ENCODE measurements at regions not wholly inside any gene's neighbourhood (a gene's known extent, or its start where the extent isn't known, plus 50 kb on each side); places are given as distances from the start of the nearest gene placed in this dataset.

DNA sequence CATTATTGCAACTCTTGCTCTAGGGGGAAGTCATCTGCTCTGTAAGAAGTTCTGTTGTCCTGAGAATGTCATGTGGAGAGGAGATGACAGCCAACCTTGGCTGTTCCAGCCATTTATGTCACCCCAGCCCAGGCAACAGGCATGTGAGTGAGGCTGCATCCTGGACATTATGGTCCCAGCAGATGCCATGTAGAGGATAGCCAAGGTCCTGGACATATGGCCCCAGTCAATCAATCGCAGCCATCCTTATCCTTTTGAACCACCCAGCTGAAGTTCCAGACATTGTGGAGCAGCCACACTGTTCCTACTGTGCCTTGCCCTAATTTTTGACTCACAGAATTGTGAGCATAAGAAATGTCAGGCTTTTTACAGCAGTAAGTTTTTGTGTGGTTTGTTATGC, 84.9 kb downstream of the AVPR1A start:
- POLR2A ChIA-PET = no interaction called here
- TF ChIP-seq, protein P1, sequence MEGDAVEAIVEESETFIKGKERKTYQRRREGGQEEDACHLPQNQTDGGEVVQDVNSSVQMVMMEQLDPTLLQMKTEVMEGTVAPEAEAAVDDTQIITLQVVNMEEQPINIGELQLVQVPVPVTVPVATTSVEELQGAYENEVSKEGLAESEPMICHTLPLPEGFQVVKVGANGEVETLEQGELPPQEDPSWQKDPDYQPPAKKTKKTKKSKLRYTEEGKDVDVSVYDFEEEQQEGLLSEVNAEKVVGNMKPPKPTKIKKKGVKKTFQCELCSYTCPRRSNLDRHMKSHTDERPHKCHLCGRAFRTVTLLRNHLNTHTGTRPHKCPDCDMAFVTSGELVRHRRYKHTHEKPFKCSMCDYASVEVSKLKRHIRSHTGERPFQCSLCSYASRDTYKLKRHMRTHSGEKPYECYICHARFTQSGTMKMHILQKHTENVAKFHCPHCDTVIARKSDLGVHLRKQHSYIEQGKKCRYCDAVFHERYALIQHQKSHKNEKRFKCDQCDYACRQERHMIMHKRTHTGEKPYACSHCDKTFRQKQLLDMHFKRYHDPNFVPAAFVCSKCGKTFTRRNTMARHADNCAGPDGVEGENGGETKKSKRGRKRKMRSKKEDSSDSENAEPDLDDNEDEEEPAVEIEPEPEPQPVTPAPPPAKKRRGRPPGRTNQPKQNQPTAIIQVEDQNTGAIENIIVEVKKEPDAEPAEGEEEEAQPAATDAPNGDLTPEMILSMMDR (IDR thresholded peaks at IDR 0.05; ENCODE audit: control extremely low read depth, extremely low read depth, low read depth, missing control alignments) = no peak
- DNase-seq (ENCODE audit: extremely low spot score) = no peak
- CTCF ChIA-PET = interaction anchor here (1.1 to 1.7 kb wide), 2 partner anchors 22 to 253 kb away, joined by 3 read pairs; no protein-coding TSS in a partner anchor

- no peak for DNase-seq (ENCODE audit: extremely low spot score)
- TF ChIP-seq, protein P1 (IDR thresholded peaks at IDR 0.05; ENCODE audit: control extremely low read depth, extremely low read depth, low read depth, missing control alignments) = no peak
Measured at GRCh38 chr12:63064080-63064479, 86.9 kb downstream of the AVPR1A start.

DNA sequence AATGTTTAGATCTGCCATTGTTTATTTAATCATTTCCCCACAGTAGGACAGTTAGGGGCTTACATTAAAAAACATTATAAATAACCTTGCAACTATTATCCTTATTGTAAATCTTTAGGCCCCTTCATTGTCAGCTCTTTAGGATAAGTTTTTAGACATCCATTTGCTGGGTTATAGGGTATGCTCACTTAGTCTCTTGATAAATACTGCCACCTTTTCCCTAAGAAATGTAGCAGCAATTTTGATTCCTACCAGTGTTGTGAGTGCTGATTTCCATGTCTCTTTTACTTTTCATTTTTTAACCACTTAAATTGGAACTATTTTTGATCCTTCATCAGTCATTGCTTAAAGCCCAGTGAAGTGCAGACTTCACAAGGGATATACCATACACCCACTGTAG, 94.4 kb downstream of the AVPR1A start:
- CTCF ChIA-PET = no interaction called here
- TF ChIP-seq, protein P1 (IDR thresholded peaks at IDR 0.05; ENCODE audit: control extremely low read depth, extremely low read depth, low read depth, missing control alignments) = no peak

More at GRCh38 chr12:63064080-63064479, 86.9 kb downstream of the AVPR1A start:
- ChIA-PET POLR2A (no interaction called here), CTCF (interaction anchor here (1.6 kb wide), 1 partner anchor 26 kb away, joined by 3 read pairs; no protein-coding TSS in a partner anchor)

GRCh38 chr12:63052696-63053095, 98.3 kb downstream of the AVPR1A start:
- CTCF ChIA-PET = interaction anchor here (1.3 to 1.4 kb wide), 2 partner anchors 14 to 16 kb away, joined by 3 read pairs; no protein-coding TSS in a partner anchor
- no peak for DNase-seq (ENCODE audit: extremely low spot score)
- POLR2A ChIA-PET = no interaction called here

More for the DNA sequence above, 94.4 kb downstream of the AVPR1A start:
- no peak for DNase-seq (ENCODE audit: extremely low spot score)
- POLR2A ChIA-PET = no interaction called here

DNA sequence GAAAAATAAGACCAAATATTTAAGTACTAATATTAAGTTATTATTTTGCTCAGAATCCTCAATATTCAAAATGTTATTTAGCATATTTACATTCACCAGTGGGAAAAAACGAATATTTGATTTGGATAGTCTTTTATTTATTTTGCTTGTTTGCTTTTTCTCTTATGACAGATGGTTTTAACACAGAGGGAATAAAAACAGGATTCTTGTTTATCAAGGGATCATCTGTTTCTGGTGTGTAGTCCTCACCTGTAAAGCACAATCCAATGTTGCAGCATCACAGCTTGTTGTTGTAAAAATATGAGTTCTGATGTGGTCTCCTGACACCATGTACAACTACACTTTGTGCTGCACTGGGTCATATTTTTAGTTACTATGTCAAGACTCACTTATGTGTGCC, 103.9 kb downstream of the AVPR1A start:
- CTCF ChIA-PET = no interaction called here
- TF ChIP-seq, protein P1 (IDR thresholded peaks at IDR 0.05; ENCODE audit: control extremely low read depth, extremely low read depth, low read depth, missing control alignments) = no peak
- POLR2A ChIA-PET = no interaction called here
- no peak for DNase-seq (ENCODE audit: extremely low spot score)

More at GRCh38 chr12:63052696-63053095, 98.3 kb downstream of the AVPR1A start:
- TF ChIP-seq, protein P1 (IDR thresholded peaks at IDR 0.05; ENCODE audit: control extremely low read depth, extremely low read depth, low read depth, missing control alignments) = no peak

DNA sequence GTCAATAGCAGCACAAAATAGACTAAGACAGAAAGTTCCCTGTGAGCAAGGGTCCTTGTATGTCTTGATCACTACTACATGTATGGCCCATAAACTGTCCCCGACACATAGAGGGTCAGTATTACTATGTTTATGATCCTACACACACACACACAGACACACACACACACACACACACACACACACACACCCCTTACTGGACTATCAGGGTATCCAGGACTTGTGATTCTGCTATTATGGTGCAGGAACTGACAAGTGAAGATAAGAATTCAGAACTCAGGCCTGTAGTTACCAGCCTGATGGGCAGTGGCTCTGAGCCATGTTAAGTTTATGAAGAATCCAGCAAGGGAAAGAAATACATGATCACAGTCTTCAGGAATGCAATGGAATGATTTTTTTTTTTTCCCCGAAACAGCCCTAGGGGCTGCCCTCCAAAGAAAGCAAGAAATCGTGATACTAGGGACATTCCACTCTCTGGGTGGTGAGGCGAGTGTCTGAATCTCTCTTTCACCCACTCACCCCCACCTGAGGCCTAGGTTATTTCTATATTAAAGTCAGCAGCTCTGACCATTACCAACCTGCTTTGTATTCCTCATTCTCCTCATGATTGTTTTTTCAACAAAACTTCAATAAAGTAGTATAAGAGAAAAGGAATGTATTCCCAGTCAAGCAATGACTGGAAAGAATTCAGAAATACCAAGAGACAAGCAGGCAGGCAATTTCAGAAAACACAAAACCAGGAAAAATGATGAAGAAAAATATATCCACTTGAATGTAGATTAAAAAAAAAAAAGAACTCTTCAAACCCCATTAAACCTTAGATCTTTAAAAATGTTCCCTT, 105.8 kb downstream of the AVPR1A start:
- ChIA-PET POLR2A (no interaction called here), CTCF (no interaction called here)
- TF ChIP-seq, protein P1 (IDR thresholded peaks at IDR 0.05; ENCODE audit: control extremely low read depth, extremely low read depth, low read depth, missing control alignments) = no peak
- DNase-seq (ENCODE audit: extremely low spot score) = no peak

All from GM10248 (cell line).